Mesendoderm (in vitro differentiated cells): ENCODE measurements at regions not wholly inside any gene's neighbourhood (a gene's known extent, or its start where the extent isn't known, plus 50 kb on each side); places are given as distances from the start of the nearest gene placed in this dataset.
"Not testable (repeated sequence)": the region's sequence is repeated elsewhere in the genome, so short reads cannot be mapped to it uniquely, and the experiment has no call there.

Experiments
- DNase-seq: peaks from one replicate; pipeline ENCODE4 v3.0.0; 2013
- H2AK5ac ChIP-seq: 2 replicates; pipeline ENCODE4 v1.6.1; 2013; ENCODE audit warnings: low read length, inconsistent platforms
- H2BK120ac ChIP-seq: 2 replicates; pipeline ENCODE4 v1.6.1; 2013; ENCODE audit warnings: low read depth, mild to moderate bottlenecking, low read length, moderate library complexity, mixed read lengths
- H2BK15ac ChIP-seq: replicated peaks from 2 replicates; pipeline ENCODE4 v1.6.1; 2013; ENCODE audit warnings: low read depth, mild to moderate bottlenecking, moderate library complexity
- H2BK5ac ChIP-seq: 2 replicates; pipeline ENCODE4 v1.6.1; 2013; ENCODE audit warnings: low read length, inconsistent platforms
- H3K18ac ChIP-seq: 2 replicates; pipeline ENCODE4 v1.6.1; 2013; ENCODE audit warnings: mild to moderate bottlenecking, low read length, mixed read lengths
- H3K23ac ChIP-seq: one replicate; pipeline ENCODE4 v1.6.1; 2013; ENCODE audit warnings: low read length
- H3K27ac ChIP-seq: 2 replicates; pipeline ENCODE4 v1.5.1; 2013; ENCODE audit warnings: low read depth, mild to moderate bottlenecking, inconsistent platforms, low read length, moderate library complexity
- H3K27me3 ChIP-seq: 2 replicates; pipeline ENCODE4 v1.6.1; 2013; ENCODE audit warnings: low read length, control low read depth, mild to moderate bottlenecking, inconsistent platforms; ENCODE audit not compliant: insufficient read depth, poor library complexity
- H3K36me3 ChIP-seq: 2 replicates; pipeline ENCODE4 v1.6.1; 2013; ENCODE audit warnings: low read length, inconsistent platforms; ENCODE audit not compliant: control insufficient read depth, insufficient read depth
- H3K4ac ChIP-seq: one replicate; pipeline ENCODE4 v1.6.1; 2013; ENCODE audit warnings: low read depth, mild to moderate bottlenecking, low read length, moderate library complexity
- H3K4me1 ChIP-seq: 2 replicates; pipeline ENCODE4 v1.6.1; 2013; ENCODE audit warnings: low read depth, low read length, inconsistent platforms; ENCODE audit not compliant: control insufficient read depth
- H3K4me2 ChIP-seq: 2 replicates; pipeline ENCODE4 v1.6.1; 2013; ENCODE audit warnings: low read length
- H3K4me3 ChIP-seq: 2 replicates; pipeline ENCODE4 v1.5.1; 2013; ENCODE audit warnings: mild to moderate bottlenecking, low read length
- H3K56ac ChIP-seq: one replicate; pipeline ENCODE4 v1.6.1; 2013; ENCODE audit warnings: low read length
- H3K79me1 ChIP-seq: 2 replicates; pipeline ENCODE4 v1.6.1; 2013; ENCODE audit warnings: low read length, inconsistent platforms
- H3K79me2 ChIP-seq: 2 replicates; pipeline ENCODE4 v1.6.1; 2013; ENCODE audit warnings: mild to moderate bottlenecking, low read length; ENCODE audit not compliant: control insufficient read depth, insufficient read depth
- H3K9ac ChIP-seq: 2 replicates; pipeline ENCODE4 v1.6.1; 2013; ENCODE audit warnings: low read length, inconsistent platforms
- H4K5ac ChIP-seq: one replicate; pipeline ENCODE4 v1.6.1; 2013; ENCODE audit warnings: low read length
- H4K8ac ChIP-seq: one replicate; pipeline ENCODE4 v1.6.1; 2013; ENCODE audit warnings: low read depth, mild to moderate bottlenecking, control low read depth, low read length, moderate library complexity
- WGBS: extraction: QIAGEN DNeasy Blood & Tissue Kit; methylation state at CpG from one replicate; pipeline ENCODE4 v1.1.7; 2013; ENCODE audit warnings: low lambda C conversion rate, missing lambda C conversion rate; ENCODE audit not compliant: insufficient coverage; ENCODE audit errors: extremely low coverage; 5-methylcytosine and 5-hydroxymethylcytosine counted together

DNA sequence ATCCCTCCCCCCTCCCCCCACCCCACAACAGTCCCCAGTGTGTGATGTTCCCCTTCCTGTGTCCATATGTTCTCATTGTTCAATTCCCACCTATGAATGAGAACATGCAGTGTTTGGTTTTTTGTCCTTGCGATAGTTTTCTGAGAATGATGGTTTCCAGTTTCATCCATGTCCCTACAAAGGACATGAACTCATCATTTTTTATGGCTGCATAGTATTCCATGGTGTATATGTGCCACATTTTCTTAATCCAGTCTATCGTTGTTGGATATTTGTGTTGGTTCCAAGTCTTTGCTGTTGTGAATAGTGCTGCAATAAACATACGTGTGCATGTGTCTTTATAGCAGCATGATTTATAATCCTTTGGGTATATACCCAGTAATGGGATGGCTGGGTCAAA is 263.4 kb upstream of the GAS1 start:
- not testable (repeated sequence) for H3K56ac ChIP-seq, H3K4me1 ChIP-seq, H2BK15ac ChIP-seq, H3K79me2 ChIP-seq, H3K23ac ChIP-seq, H3K36me3 ChIP-seq, H3K4me2 ChIP-seq, H4K8ac ChIP-seq, H4K5ac ChIP-seq, H3K27me3 ChIP-seq, H3K79me1 ChIP-seq, H2AK5ac ChIP-seq, H2BK120ac ChIP-seq, H3K18ac ChIP-seq, H3K4ac ChIP-seq, H3K9ac ChIP-seq, DNase-seq, H3K4me3 ChIP-seq, H2BK5ac ChIP-seq, H3K27ac ChIP-seq
- no CpG with 5 or more reads among the region's 3 CpGs for WGBS

- H3K4me3 ChIP-seq, result no peak overlapping the region
Measured at GRCh38 chr9:87211669-87212068, 264.4 kb upstream of the GAS1 start.

GRCh38 chr9:87212605-87213021 is 265.3 kb upstream of the GAS1 start:
- no peaks in the 10 kb centered on the region for H3K27me3 ChIP-seq
- H4K5ac ChIP-seq, result no peak overlapping the region
- H4K8ac ChIP-seq, result no peak overlapping the region
- no peak overlapping the region for H3K18ac ChIP-seq
- H3K4me3 ChIP-seq, result no peak overlapping the region
- no peaks in the 10 kb centered on the region for H3K36me3 ChIP-seq
- peak; percentile 39 for DNase-seq
- H2BK120ac ChIP-seq, result no peak overlapping the region
- H3K4me1 ChIP-seq, result peaks cover 4% of the 10 kb centered on the region
- no peak overlapping the region for H3K9ac ChIP-seq
- no peak overlapping the region for H3K4ac ChIP-seq
- H3K23ac ChIP-seq, result no peak overlapping the region
- no peak overlapping the region for H2BK5ac ChIP-seq
- H3K27ac ChIP-seq, result no peak overlapping the region
- no CpG with 5 or more reads among the region's 3 CpGs for whole genome bisulfite sequencing
- no peaks in the 10 kb centered on the region for H3K79me2 ChIP-seq
- no peak overlapping the region for H2AK5ac ChIP-seq
- H3K79me1 ChIP-seq, result no peaks in the 10 kb centered on the region
- no peak overlapping the region for H2BK15ac ChIP-seq
- H3K56ac ChIP-seq, result no peak overlapping the region
- no peak overlapping the region for H3K4me2 ChIP-seq

More at GRCh38 chr9:87211669-87212068, 264.4 kb upstream of the GAS1 start:
- Histone ChIP-seq H3K36me3 (no peaks in the 10 kb centered on the region), H3K23ac (no peak overlapping the region), H2AK5ac (no peak overlapping the region), H3K9ac (no peak overlapping the region), H3K79me1 (no peaks in the 10 kb centered on the region), H2BK120ac (no peak overlapping the region), H3K27me3 (no peaks in the 10 kb centered on the region), H4K5ac (no peak overlapping the region), H3K4me1 (peaks cover under 1% of the 10 kb centered on the region), H3K79me2 (no peaks in the 10 kb centered on the region), H2BK5ac (no peak overlapping the region), H3K4me2 (no peak overlapping the region), H3K56ac (no peak overlapping the region), H4K8ac (no peak overlapping the region), H3K18ac (no peak overlapping the region), H3K4ac (no peak overlapping the region), H3K27ac (no peak overlapping the region), H2BK15ac (no peak overlapping the region)
- no peak for DNase-seq
- WGBS, result no CpG with 5 or more reads among the region's 2 CpGs

DNA sequence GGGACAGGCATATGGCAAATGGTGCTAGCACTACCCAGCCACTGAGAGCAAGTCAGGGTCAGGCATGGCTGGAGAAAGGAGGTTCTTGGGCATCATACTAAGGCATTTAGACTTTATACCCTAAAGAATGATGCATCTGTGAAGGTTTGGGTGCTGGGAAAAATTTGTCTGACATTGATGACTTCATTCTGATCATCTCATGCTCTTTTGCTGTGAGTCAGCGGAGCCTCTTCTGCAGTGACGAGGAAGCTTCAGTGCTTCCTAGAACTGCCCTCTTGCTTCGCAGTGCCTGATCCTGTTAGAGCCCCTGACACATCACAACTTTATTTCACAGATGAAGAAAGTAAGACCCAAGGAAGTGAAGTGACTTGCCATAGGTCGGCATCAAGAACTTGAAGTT is 266.6 kb upstream of the GAS1 start:
- Histone ChIP-seq H3K4me1 (peaks cover 4% of the 10 kb centered on the region), H3K4me3 (no peak overlapping the region), H2BK15ac (no peak overlapping the region), H3K56ac (no peak overlapping the region), H3K79me2 (no peaks in the 10 kb centered on the region), H3K23ac (no peak overlapping the region), H4K8ac (no peak overlapping the region), H3K79me1 (no peaks in the 10 kb centered on the region), H3K4me2 (no peak overlapping the region), H3K18ac (no peak overlapping the region), H3K9ac (no peak overlapping the region), H2BK5ac (no peak overlapping the region), H4K5ac (no peak overlapping the region), H3K4ac (no peak overlapping the region), H3K36me3 (no peaks in the 10 kb centered on the region), H3K27me3 (no peaks in the 10 kb centered on the region), H2BK120ac (no peak overlapping the region), H3K27ac (no peak overlapping the region), H2AK5ac (no peak overlapping the region)
- no CpG with 5 or more reads among the region's 4 CpGs for WGBS
- no peak for DNase-seq

DNA sequence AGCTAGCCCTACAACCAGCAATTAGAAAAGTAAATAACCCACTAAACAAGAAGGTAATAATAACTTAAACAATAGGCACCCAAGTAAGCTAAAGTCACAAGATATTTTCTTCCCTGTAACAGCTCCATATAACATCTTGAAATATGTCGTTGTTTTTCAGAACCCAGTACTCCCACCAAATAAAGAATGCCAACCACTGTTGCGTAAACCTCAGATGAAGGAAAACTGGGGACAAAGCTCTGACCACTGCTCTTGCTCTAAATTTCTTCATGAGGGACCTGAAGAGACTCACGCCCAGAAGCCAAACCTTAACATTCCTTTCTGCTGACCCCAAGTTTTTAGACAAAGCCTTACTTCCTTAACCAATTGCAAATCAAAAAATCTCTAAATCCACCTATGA is 267.7 kb upstream of the GAS1 start:
- no peaks in the 10 kb centered on the region for H3K36me3 ChIP-seq
- no peak overlapping the region for H2BK5ac ChIP-seq
- no peak overlapping the region for H3K4me2 ChIP-seq
- no peak overlapping the region for H3K9ac ChIP-seq
- DNase-seq, result no peak
- no peak overlapping the region for H4K5ac ChIP-seq
- H3K79me2 ChIP-seq, result no peaks in the 10 kb centered on the region
- H3K4ac ChIP-seq, result no peak overlapping the region
- no peak overlapping the region for H3K23ac ChIP-seq
- H3K79me1 ChIP-seq, result no peaks in the 10 kb centered on the region
- no peak overlapping the region for H3K27ac ChIP-seq
- H2BK15ac ChIP-seq, result no peak overlapping the region
- no CpG with 5 or more reads among the region's 3 CpGs for WGBS
- H2AK5ac ChIP-seq, result no peak overlapping the region
- H3K4me3 ChIP-seq, result no peak overlapping the region
- no peak overlapping the region for H3K18ac ChIP-seq
- no peak overlapping the region for H2BK120ac ChIP-seq
- no peaks in the 10 kb centered on the region for H3K27me3 ChIP-seq
- no peak overlapping the region for H3K56ac ChIP-seq
- no peak overlapping the region for H4K8ac ChIP-seq
- H3K4me1 ChIP-seq, result peaks cover 4% of the 10 kb centered on the region

- Histone ChIP-seq H3K4me1 (peaks cover 4% of the 10 kb centered on the region), H2BK120ac (no peak overlapping the region), H3K79me1 (no peaks in the 10 kb centered on the region), H3K4me2 (no peak overlapping the region), H3K36me3 (no peaks in the 10 kb centered on the region), H2AK5ac (no peak overlapping the region), H3K18ac (no peak overlapping the region), H3K9ac (no peak overlapping the region), H4K8ac (no peak overlapping the region), H3K23ac (no peak overlapping the region), H3K4me3 (no peak overlapping the region), H3K56ac (no peak overlapping the region), H3K27me3 (no peaks in the 10 kb centered on the region), H2BK15ac (no peak overlapping the region), H3K4ac (no peak overlapping the region), H3K27ac (no peak overlapping the region), H3K79me2 (no peaks in the 10 kb centered on the region), H4K5ac (no peak overlapping the region), H2BK5ac (no peak overlapping the region)
- DNase-seq, result no peak
- WGBS, result no CpG with 5 or more reads among the region's 4 CpGs
Measured at GRCh38 chr9:87216036-87216435, 268.7 kb upstream of the GAS1 start.
